Left renal cortex interstitium (tissue), 4 donors: ENCODE measurements at regions not wholly inside any gene's neighbourhood (a gene's known extent, or its start where the extent isn't known, plus 50 kb on each side); places are given as distances from the start of the nearest gene placed in this dataset.
A peak's percentile ranks its signal among the peaks of the same experiment; 100 is the strongest.

ENCODE experiments used
- DNase-seq, 4 donors: peaks; one replicate each; pipeline ENCODE4 v3.0.0-alpha.2; 2013; ENCODE audit warnings: low read depth in 4 of 4, low spot score in 2 of 4, missing footprints in 1 of 4

GRCh38 chr20:20938599-20938998, 167.6 kb downstream of the LINC00237 start:
- no peak for DNase-seq

GRCh38 chr20:20938131-20938530, 168.0 kb downstream of the LINC00237 start:
- no peak for DNase-seq

GRCh38 chr20:20933142-20933958, 172.8 kb downstream of the LINC00237 start:
- DNase-seq = no peak

- DNase-seq = no peak
Observed at GRCh38 chr20:20932156-20932555, 174.0 kb downstream of the LINC00237 start.

- no peak for DNase-seq
Observed at GRCh38 chr20:20931632-20932031, 174.5 kb downstream of the LINC00237 start.

- DNase-seq = no peak
Observed at GRCh38 chr20:20931024-20931423, 175.1 kb downstream of the LINC00237 start.

- no peak for DNase-seq
Observed at GRCh38 chr20:20930500-20930899, 175.7 kb downstream of the LINC00237 start.

GRCh38 chr20:20929341-20929740, 176.8 kb downstream of the LINC00237 start:
- DNase-seq = no peak

- no peak for DNase-seq
Observed at GRCh38 chr20:20926222-20926905, 179.8 kb downstream of the LINC00237 start.

- DNase-seq = no peak
Observed at GRCh38 chr20:20920433-20920832, 185.7 kb downstream of the LINC00237 start.

- no peak for DNase-seq
Observed at GRCh38 chr20:20915844-20916243, 190.3 kb downstream of the LINC00237 start.

- DNase-seq = no peak
Observed at GRCh38 chr20:20904501-20904831, 192.0 kb upstream of the RALGAPA2 start.

- DNase-seq = no peak
Observed at GRCh38 chr20:20903773-20904500, 191.5 kb upstream of the RALGAPA2 start.

GRCh38 chr20:20897922-20898321, 185.5 kb upstream of the RALGAPA2 start:
- peak in 1 of 4 donors; percentile 10 for DNase-seq

GRCh38 chr20:20897145-20897544, 184.7 kb upstream of the RALGAPA2 start:
- no peak for DNase-seq

- no peak for DNase-seq
Observed at GRCh38 chr20:20896606-20897005, 184.2 kb upstream of the RALGAPA2 start.

- DNase-seq = no peak
Observed at GRCh38 chr20:20895537-20895936, 183.1 kb upstream of the RALGAPA2 start.

GRCh38 chr20:20894753-20895152, 182.3 kb upstream of the RALGAPA2 start:
- no peak for DNase-seq

GRCh38 chr20:20894280-20894679, 181.8 kb upstream of the RALGAPA2 start:
- no peak for DNase-seq

GRCh38 chr20:20892328-20892727, 179.9 kb upstream of the RALGAPA2 start:
- DNase-seq = no peak

GRCh38 chr20:20890751-20891150, 178.3 kb upstream of the RALGAPA2 start:
- no peak for DNase-seq

GRCh38 chr20:20888936-20889335, 176.5 kb upstream of the RALGAPA2 start:
- DNase-seq = no peak
